IPS-18a (cell line): ENCODE measurements at regions not wholly inside any gene's neighbourhood (a gene's known extent, or its start where the extent isn't known, plus 50 kb on each side); places are given as distances from the start of the nearest gene placed in this dataset.

Experiments used
- H3K27ac ChIP-seq: one replicate; pipeline ENCODE4 v1.5.1; 2013; ENCODE audit warnings: low read length
- H3K27me3 ChIP-seq: one replicate; pipeline ENCODE4 v1.6.1; 2013; ENCODE audit warnings: mild to moderate bottlenecking, low read length; ENCODE audit not compliant: control insufficient read depth, insufficient read depth
- H3K36me3 ChIP-seq: one replicate; pipeline ENCODE4 v1.6.1; 2013; ENCODE audit warnings: low read depth, low read length; ENCODE audit not compliant: control insufficient read depth
- H3K4me1 ChIP-seq: one replicate; pipeline ENCODE4 v1.6.1; 2013; ENCODE audit warnings: low read depth, low read length; ENCODE audit not compliant: control insufficient read depth
- H3K4me3 ChIP-seq: one replicate; pipeline ENCODE4 v1.5.1; 2013; ENCODE audit warnings: low read length
- H3K9ac ChIP-seq: one replicate; pipeline ENCODE4 v1.6.1; 2013; ENCODE audit warnings: mild to moderate bottlenecking, low read length, moderate library complexity
- H3K9me3 ChIP-seq: one replicate; pipeline ENCODE4 v1.6.1; 2013; ENCODE audit warnings: low read depth, low read length; ENCODE audit not compliant: control insufficient read depth

DNA sequence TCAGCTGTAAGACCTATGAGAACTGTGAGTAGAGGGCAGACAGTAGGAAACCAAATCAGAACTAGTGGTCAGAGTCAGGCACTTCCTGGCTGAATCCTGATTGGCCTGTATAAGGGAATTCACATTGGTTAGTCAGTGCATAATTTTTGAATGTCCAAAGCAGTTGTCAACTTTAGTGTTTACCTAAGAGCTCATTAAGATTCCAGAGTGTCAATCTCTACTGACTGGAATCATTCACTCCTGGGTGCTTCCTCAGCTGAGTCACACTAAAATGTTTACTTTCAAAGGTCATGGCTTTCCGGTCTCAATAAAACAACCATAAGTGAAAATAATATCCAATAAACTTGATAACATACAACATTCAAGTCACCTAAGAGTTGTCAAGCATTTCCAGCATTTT, 306.1 kb downstream of the C11orf87 start:
- Histone ChIP-seq H3K4me3 (no peak overlapping the region), H3K4me1 (no peaks in the 10 kb centered on the region), H3K27ac (no peak overlapping the region), H3K9me3 (no peaks in the 10 kb centered on the region), H3K36me3 (no peaks in the 10 kb centered on the region), H3K27me3 (no peaks in the 10 kb centered on the region), H3K9ac (no peak overlapping the region)

DNA sequence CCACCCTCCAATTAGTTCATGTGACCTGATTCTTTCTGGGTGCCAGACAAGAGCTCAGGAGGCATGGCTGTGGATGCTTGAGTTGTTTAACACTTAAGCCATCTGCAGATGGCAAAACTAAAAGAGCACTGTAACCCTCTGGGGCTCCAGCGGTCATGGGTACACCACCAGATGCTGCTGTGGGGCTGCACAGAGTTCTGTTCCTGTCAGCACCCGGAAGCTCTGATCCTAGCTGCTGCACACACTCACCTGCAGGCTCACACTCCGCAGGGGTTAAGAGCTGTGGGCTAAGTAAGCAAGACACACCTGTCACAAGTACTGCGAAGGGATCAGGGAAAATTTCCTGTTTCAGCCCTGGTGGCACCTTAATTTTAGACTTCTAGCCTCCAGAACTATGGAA, 307.8 kb downstream of the C11orf87 start:
- H3K27me3 ChIP-seq, result no peaks in the 10 kb centered on the region
- no peaks in the 10 kb centered on the region for H3K9me3 ChIP-seq
- no peak overlapping the region for H3K4me3 ChIP-seq
- H3K9ac ChIP-seq, result no peak overlapping the region
- no peaks in the 10 kb centered on the region for H3K4me1 ChIP-seq
- H3K27ac ChIP-seq, result no peak overlapping the region
- H3K36me3 ChIP-seq, result no peaks in the 10 kb centered on the region

DNA sequence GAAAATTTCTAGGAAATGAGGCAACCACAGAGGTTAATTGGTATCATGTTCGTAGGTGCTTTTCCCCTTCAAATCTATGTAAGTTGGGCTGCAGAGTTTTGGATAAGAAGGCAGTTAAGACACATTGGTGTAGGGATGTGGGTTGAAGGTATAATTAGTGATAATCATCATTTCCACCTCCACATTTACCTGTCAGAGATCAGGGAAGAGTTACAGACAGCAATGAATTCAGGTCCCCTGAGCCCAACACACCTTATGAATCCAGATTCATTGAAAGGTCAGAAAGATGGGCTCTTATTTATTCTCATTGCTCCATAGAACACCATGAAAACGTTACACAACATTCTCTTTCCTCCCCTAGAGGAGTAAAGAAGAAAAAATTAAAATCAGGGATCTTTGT, 308.7 kb downstream of the C11orf87 start:
- no peaks in the 10 kb centered on the region for H3K4me1 ChIP-seq
- H3K9ac ChIP-seq, result no peak overlapping the region
- H3K27ac ChIP-seq, result no peak overlapping the region
- H3K9me3 ChIP-seq, result no peaks in the 10 kb centered on the region
- no peaks in the 10 kb centered on the region for H3K36me3 ChIP-seq
- no peaks in the 10 kb centered on the region for H3K27me3 ChIP-seq
- no peak overlapping the region for H3K4me3 ChIP-seq

DNA sequence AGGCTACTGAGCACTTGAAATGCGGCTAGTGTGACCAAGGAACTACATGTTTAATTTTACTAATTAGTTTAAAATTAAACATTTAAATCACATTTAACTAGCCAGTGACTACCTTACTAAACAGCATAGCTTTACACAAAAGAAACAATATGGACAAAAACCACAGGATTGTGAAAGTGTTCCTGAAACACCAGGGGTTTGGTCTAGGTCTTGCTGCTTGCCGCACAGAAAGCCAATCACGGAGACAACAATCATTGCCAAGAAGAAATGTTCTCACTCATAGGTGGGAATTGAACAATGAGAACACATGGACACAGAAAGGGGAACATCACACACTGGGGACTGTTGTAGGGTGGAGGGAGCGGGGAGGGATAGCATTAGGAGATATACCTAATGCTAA, 309.5 kb downstream of the C11orf87 start:
- Histone ChIP-seq H3K27me3 (no peaks in the 10 kb centered on the region), H3K4me1 (no peaks in the 10 kb centered on the region), H3K4me3 (no peak overlapping the region), H3K27ac (no peak overlapping the region), H3K9ac (no peak overlapping the region), H3K36me3 (no peaks in the 10 kb centered on the region), H3K9me3 (no peaks in the 10 kb centered on the region)

DNA sequence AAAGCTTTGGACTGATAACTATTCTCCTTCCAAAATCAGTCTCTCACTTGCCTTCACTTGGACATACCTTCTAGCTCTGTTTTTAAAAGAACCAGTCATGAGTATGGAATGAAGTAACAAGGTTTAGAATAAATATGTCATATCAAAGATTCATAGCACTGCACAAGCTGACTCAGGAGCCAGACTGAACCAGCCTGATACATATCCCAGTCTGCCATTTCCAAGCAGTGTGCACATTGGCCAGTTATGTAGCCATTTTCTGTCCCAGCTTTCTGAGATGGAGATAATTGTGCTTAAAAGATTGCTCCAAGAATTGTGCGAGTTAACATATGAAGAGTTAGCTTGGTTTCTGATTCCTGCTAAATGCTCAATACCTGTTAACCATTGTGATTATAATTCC, 311.3 kb downstream of the C11orf87 start:
- Histone ChIP-seq H3K36me3 (no peaks in the 10 kb centered on the region), H3K9me3 (no peaks in the 10 kb centered on the region), H3K27me3 (no peaks in the 10 kb centered on the region), H3K27ac (no peak overlapping the region), H3K4me1 (no peaks in the 10 kb centered on the region), H3K9ac (no peak overlapping the region), H3K4me3 (no peak overlapping the region)

DNA sequence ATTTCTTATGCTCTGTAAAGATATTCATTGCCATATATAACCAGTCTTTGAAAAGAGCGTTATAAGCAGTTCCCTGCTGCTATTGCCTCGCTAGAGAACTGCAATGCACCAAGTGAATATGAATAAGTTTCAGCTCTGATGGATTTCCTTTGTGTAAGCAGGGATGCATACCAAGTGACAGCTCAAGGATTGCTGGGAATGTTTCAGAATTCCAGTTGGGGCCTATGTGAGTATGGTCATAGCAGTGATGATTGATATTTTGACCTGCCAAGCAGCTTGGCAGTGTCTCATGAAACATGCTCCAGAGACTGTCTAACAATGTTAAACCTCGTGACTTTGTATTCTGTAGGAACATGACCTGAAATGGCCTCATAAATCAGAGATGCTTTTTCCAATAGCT, 312.6 kb downstream of the C11orf87 start:
- H3K4me3 ChIP-seq, result no peak overlapping the region

DNA sequence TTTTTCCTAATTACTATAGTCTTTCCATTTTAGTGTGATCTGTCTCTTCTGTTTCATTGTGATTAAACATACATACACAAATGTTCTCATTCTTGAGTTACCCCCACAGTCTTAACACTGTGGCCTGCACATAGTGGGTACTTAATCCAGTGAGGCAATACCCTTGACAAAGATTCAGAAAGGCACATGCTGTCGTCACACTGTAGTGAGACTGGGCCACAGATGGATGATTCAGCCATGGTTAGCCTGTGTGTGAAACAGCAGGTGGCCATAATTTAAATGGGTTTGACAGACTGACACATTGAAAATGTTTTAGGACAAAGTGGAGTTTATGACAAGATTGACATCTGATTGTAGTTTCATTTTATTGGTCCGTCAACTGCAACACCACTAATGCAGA, 313.1 kb downstream of the C11orf87 start:
- Histone ChIP-seq H3K9ac (no peak overlapping the region), H3K4me1 (no peaks in the 10 kb centered on the region), H3K4me3 (no peak overlapping the region), H3K27me3 (no peaks in the 10 kb centered on the region), H3K9me3 (no peaks in the 10 kb centered on the region), H3K36me3 (no peaks in the 10 kb centered on the region), H3K27ac (no peak overlapping the region)

More for the DNA sequence above, 312.6 kb downstream of the C11orf87 start:
- H3K4me1 ChIP-seq, result no peaks in the 10 kb centered on the region
- H3K9me3 ChIP-seq, result no peaks in the 10 kb centered on the region
- no peak overlapping the region for H3K9ac ChIP-seq
- no peaks in the 10 kb centered on the region for H3K27me3 ChIP-seq
- H3K27ac ChIP-seq, result no peak overlapping the region
- H3K36me3 ChIP-seq, result no peaks in the 10 kb centered on the region

DNA sequence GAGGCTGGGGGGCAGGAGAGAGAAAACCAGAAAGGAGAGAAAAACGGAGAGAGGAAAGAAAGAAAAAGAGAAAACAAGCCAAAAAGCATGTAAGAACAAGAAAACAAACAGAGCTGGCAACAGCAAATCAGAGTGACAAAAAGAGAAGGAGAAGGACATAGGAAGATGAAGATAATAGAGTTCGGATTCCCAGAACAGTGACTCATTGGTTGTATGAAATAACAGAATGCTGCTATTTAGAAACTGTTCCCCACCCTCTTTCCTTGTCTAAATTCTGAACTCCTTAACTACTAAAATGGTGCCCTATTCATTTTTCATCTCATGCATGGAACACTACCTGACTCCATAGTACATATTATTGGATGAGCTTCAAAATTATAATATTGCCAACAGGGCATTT, 317.4 kb downstream of the C11orf87 start:
- H3K27me3 ChIP-seq, result no peaks in the 10 kb centered on the region
- no peak overlapping the region for H3K27ac ChIP-seq
- H3K36me3 ChIP-seq, result no peaks in the 10 kb centered on the region
- H3K4me3 ChIP-seq, result no peak overlapping the region
- no peaks in the 10 kb centered on the region for H3K4me1 ChIP-seq
- H3K9me3 ChIP-seq, result no peaks in the 10 kb centered on the region
- no peak overlapping the region for H3K9ac ChIP-seq

DNA sequence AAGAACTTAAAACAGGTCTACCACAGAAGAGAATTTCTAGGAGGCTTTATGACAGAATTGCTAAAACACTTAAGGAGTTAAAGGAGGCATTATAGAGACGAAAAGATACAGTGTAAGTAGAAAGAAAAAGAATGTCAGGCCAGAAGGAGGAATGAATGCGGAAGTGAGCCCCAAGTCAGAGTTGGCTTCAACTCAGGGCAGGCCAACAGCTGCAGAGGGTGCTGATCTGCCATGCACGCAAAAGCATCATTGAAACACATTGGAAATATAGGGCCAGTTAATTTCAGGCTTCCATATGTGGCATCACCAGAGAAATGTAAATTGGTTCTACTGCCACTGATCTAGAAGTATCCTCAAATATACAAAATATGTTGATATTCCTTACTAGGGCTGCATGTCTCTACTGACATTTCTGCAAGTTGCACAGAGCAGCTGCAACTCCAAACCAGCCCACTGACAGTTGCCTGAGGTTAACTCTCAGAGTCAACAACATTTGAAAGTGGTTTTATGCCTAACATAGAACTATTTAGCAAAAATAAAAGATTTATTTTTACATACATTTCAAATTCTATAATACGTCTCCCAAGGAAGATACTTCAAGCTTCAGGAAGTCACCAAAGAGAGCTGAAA, 324.1 kb downstream of the C11orf87 start:
- no peaks in the 10 kb centered on the region for H3K36me3 ChIP-seq
- no peaks in the 10 kb centered on the region for H3K9me3 ChIP-seq
- no peak overlapping the region for H3K9ac ChIP-seq
- H3K4me1 ChIP-seq, result no peaks in the 10 kb centered on the region
- no peaks in the 10 kb centered on the region for H3K27me3 ChIP-seq
- H3K27ac ChIP-seq, result no peak overlapping the region
- H3K4me3 ChIP-seq, result no peak overlapping the region

DNA sequence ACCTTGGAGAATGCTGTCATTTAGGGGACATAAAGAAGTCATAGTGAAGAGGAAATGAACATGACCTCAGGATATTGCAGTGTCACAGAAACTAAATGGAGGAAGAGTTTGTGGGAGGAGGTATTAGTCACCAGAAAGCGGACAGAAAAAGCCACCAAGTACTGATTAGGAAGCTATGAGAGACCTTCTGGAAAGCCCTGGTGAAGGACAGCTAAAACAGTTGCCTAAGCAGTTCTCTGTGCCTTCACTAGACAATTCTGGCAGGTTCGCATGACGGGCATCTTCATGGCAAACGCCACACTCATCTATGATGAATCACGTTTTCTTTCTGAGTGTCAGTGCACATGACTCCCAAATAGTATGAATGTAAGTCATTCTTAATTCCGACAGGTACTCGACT, 325.8 kb downstream of the C11orf87 start:
- Histone ChIP-seq H3K27ac (no peak overlapping the region), H3K9ac (no peak overlapping the region), H3K27me3 (no peaks in the 10 kb centered on the region), H3K4me3 (no peak overlapping the region), H3K9me3 (no peaks in the 10 kb centered on the region), H3K4me1 (no peaks in the 10 kb centered on the region), H3K36me3 (no peaks in the 10 kb centered on the region)

DNA sequence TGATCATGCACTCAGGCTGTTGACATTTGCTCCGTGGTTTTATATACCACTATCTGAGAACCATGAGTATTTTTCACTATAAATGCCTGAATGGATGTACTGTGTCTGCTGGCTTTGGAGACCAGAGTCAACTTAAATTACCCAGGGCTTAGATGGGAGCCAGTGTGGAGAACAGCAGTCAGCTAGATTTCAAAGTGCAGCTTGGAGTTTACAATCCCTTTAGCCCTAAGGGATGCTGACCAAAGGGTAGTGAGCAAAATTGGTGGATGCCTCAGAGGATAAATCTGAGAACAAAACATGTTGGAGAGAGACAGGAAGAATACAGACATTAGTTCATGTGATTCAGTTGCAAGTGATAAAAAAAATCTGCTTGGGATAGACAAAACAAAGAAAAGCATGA, 327.5 kb downstream of the C11orf87 start:
- no peaks in the 10 kb centered on the region for H3K9me3 ChIP-seq
- no peak overlapping the region for H3K9ac ChIP-seq
- no peaks in the 10 kb centered on the region for H3K27me3 ChIP-seq
- H3K4me3 ChIP-seq, result no peak overlapping the region
- no peak overlapping the region for H3K27ac ChIP-seq
- no peaks in the 10 kb centered on the region for H3K4me1 ChIP-seq
- H3K36me3 ChIP-seq, result no peaks in the 10 kb centered on the region

DNA sequence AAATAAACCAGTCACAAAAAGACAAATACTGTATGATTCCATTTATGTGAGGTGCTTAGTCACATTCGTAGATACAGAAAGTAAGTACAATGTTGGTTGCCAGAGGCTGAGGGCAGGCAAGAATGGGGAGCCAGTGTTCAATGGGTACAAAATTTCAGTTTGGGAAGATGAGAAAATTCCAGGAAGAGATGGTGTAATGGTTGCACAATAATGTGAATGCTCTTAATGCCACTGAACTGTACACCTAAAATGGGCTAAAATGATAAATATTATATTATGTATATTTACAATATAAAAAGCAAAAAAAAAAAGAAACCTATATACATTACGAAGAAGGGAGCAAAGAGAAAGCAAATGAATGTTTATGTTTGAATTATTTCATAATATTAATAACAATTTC, 329.0 kb downstream of the C11orf87 start:
- Histone ChIP-seq H3K4me3 (no peak overlapping the region), H3K9ac (no peak overlapping the region)

More for the DNA sequence above, 329.0 kb downstream of the C11orf87 start:
- Histone ChIP-seq H3K27me3 (no peaks in the 10 kb centered on the region), H3K36me3 (no peaks in the 10 kb centered on the region), H3K27ac (no peak overlapping the region), H3K4me1 (no peaks in the 10 kb centered on the region), H3K9me3 (no peaks in the 10 kb centered on the region)
